ENCODE measurements at regions not wholly inside any gene's neighbourhood (a gene's known extent, or its start where the extent isn't known, plus 50 kb on each side); places are given as distances from the start of the nearest gene placed in this dataset.

DNA sequence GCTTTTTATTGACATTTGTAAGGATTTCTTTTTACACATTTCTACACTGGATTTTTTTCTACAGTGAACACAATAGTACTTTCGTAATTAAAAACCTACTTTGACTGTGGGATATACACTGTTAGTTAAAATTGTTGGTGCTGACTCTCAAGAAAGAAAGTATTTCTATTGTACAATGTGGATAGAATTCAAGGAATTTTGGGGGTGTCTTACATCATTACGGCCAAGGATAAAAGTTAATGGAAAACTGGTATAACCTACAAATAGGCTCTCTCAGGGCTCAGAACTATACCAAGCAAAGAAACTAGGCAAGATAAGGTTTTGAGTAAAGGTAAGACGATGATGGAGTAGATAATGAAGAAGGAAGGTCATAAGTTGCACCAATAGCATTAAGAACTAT is 198.4 kb upstream of the PARD3B start:
- Histone ChIP-seq H3K79me2 (ENCODE audit: insufficient read depth, low read length) (no peaks in the 10 kb centered on the region), H3K4me3 (ENCODE audit: insufficient read depth, low read length, poor library complexity, severe bottlenecking) (no peak overlapping the region), H3K27me3 (ENCODE audit: low read length) (no peaks in the 10 kb centered on the region), H3K9me3 (ENCODE audit: insufficient read depth, low read length) (no peaks in the 10 kb centered on the region), H3K36me3 (ENCODE audit: low read length) (no peaks in the 10 kb centered on the region), H4K20me1 (ENCODE audit: low read depth, low read length) (no peaks in the 10 kb centered on the region), H3K4me2 (ENCODE audit: low read depth, low read length, poor library complexity, severe bottlenecking) (no peak overlapping the region), H3F3A (ENCODE audit: insufficient read depth) (no peaks in the 10 kb centered on the region), H3K9me2 (replicated peaks; ENCODE audit: insufficient read depth, low read length) (no peaks in the 10 kb centered on the region), H3K27ac (ENCODE audit: low read depth, low read length) (no peak overlapping the region), H2AFZ (ENCODE audit: low read depth, low read length, severe bottlenecking) (no peak overlapping the region), H3K9ac (ENCODE audit: low read length) (no peak overlapping the region)
- TF ChIP-seq, protein P1, sequence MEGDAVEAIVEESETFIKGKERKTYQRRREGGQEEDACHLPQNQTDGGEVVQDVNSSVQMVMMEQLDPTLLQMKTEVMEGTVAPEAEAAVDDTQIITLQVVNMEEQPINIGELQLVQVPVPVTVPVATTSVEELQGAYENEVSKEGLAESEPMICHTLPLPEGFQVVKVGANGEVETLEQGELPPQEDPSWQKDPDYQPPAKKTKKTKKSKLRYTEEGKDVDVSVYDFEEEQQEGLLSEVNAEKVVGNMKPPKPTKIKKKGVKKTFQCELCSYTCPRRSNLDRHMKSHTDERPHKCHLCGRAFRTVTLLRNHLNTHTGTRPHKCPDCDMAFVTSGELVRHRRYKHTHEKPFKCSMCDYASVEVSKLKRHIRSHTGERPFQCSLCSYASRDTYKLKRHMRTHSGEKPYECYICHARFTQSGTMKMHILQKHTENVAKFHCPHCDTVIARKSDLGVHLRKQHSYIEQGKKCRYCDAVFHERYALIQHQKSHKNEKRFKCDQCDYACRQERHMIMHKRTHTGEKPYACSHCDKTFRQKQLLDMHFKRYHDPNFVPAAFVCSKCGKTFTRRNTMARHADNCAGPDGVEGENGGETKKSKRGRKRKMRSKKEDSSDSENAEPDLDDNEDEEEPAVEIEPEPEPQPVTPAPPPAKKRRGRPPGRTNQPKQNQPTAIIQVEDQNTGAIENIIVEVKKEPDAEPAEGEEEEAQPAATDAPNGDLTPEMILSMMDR (IDR thresholded peaks at IDR 0.05; ENCODE audit: insufficient read depth, low read length, poor library complexity, severe bottlenecking): no peak
- no peak for TF ChIP-seq EZH2phosphoT487 (conservative IDR thresholded peaks at IDR 0.05; ENCODE audit: low read length)

DNA sequence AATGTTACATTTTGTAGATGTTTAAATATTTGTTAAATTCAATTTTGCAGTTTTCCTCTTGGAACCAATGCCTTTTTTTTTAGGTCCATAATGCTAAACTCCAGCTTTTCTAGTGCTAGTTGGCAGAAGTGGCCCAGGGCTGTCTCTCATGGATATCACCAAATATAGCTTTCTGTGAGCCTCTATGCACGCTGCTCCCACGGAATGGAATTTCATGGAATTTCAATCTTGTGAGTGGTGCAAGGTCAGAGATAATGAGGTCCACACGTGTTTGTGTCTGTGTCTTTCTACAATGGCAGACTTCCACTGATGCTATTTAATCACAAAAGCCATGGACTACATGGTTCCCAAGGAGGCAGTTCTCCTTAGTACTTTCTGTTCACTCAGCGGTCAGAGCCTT is 191.5 kb upstream of the PARD3B start:
- Histone ChIP-seq H4K20me1 (ENCODE audit: low read depth, low read length) (no peaks in the 10 kb centered on the region), H3K9ac (ENCODE audit: low read length) (no peak overlapping the region), H3K9me3 (ENCODE audit: insufficient read depth, low read length) (no peaks in the 10 kb centered on the region), H3K27ac (ENCODE audit: low read depth, low read length) (no peak overlapping the region), H3K27me3 (ENCODE audit: low read length) (no peaks in the 10 kb centered on the region), H3K79me2 (ENCODE audit: insufficient read depth, low read length) (no peaks in the 10 kb centered on the region), H3F3A (ENCODE audit: insufficient read depth) (no peaks in the 10 kb centered on the region), H3K4me3 (ENCODE audit: insufficient read depth, low read length, poor library complexity, severe bottlenecking) (no peak overlapping the region), H3K4me2 (ENCODE audit: low read depth, low read length, poor library complexity, severe bottlenecking) (no peak overlapping the region), H3K36me3 (ENCODE audit: low read length) (no peaks in the 10 kb centered on the region), H2AFZ (ENCODE audit: low read depth, low read length, severe bottlenecking) (no peak overlapping the region), H3K9me2 (replicated peaks; ENCODE audit: insufficient read depth, low read length) (no peaks in the 10 kb centered on the region)
- no peak for TF ChIP-seq EZH2phosphoT487 (conservative IDR thresholded peaks at IDR 0.05; ENCODE audit: low read length)
- TF ChIP-seq, protein P1 (IDR thresholded peaks at IDR 0.05; ENCODE audit: insufficient read depth, low read length, poor library complexity, severe bottlenecking): no peak

- no peaks in the 10 kb centered on the region for H3K79me2 ChIP-seq (ENCODE audit: insufficient read depth, low read length)
- no peaks in the 10 kb centered on the region for H3K9me2 ChIP-seq (replicated peaks; ENCODE audit: insufficient read depth, low read length)
- H3K27ac ChIP-seq (ENCODE audit: low read depth, low read length): no peak overlapping the region
- no peaks in the 10 kb centered on the region for H4K20me1 ChIP-seq (ENCODE audit: low read depth, low read length)
- no peak overlapping the region for H3K4me2 ChIP-seq (ENCODE audit: low read depth, low read length, poor library complexity, severe bottlenecking)
- H3F3A ChIP-seq (ENCODE audit: insufficient read depth): no peaks in the 10 kb centered on the region
- no peak overlapping the region for H3K4me3 ChIP-seq (ENCODE audit: insufficient read depth, low read length, poor library complexity, severe bottlenecking)
- no peaks in the 10 kb centered on the region for H3K27me3 ChIP-seq (ENCODE audit: low read length)
- no peak overlapping the region for H3K9ac ChIP-seq (ENCODE audit: low read length)
- H2AFZ ChIP-seq (ENCODE audit: low read depth, low read length, severe bottlenecking): no peak overlapping the region
- TF ChIP-seq EZH2phosphoT487 (conservative IDR thresholded peaks at IDR 0.05; ENCODE audit: low read length): no peak
- TF ChIP-seq, protein P1 (IDR thresholded peaks at IDR 0.05; ENCODE audit: insufficient read depth, low read length, poor library complexity, severe bottlenecking): no peak
- no peaks in the 10 kb centered on the region for H3K36me3 ChIP-seq (ENCODE audit: low read length)
- H3K9me3 ChIP-seq (ENCODE audit: insufficient read depth, low read length): no peaks in the 10 kb centered on the region
Observed at GRCh38 chr2:204354442-204354856, 190.8 kb upstream of the PARD3B start.
